ENCODE measurements at regions not wholly inside any gene's neighbourhood (a gene's known extent, or its start where the extent isn't known, plus 50 kb on each side); places are given as distances from the start of the nearest gene placed in this dataset.

DNA sequence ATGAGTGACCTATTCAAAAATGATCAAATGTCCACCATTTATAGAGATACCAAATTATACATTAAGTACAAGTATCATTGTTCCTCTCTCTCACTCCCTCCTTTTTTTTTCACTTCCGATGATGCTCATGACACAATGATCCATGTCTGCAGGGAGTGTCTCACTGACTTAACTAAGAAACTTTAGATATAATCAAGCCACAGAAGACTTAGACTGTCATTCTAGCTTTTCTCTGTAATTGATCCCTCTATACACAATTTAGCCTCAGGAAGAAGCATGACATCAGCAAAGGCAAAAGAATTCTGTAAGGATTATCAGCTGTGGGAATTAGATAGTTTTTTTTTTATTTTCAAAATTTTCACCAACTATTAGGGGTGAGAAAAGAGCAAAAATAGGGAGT is 734.9 kb upstream of the PCDH9 start (continued):
- no peak for TF ChIP-seq SIN3A (IDR thresholded peaks at IDR 0.05; ENCODE audit: low read depth, low read length)
- no peak for TF ChIP-seq IKZF2 (IDR thresholded peaks at IDR 0.05)

DNA sequence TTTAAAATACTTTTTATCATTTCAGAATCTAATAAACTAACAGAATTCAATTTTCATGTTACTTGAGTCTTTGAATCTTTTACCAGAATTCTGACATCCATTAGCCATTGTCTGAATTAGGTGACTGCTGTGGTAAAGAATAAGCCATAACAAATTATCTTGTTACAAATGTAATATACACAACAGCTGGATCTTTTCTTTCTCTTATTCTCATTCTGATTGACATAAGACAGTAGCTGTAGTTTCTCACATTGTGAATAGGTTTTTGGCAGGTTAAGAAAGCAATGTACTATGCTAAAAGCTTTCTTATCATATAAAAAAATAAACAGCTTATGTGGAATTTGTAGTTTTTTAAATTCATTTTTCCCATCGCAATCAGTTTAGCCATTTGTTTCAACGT is 734.0 kb upstream of the PCDH9 start:
- CTCF ChIA-PET: no interaction called here
- no peak overlapping the region for H2AFZ ChIP-seq (ENCODE audit: control insufficient read depth, low read depth, low read length)
- ATAC-seq: no peak

GRCh38 chr13:67961331-67961730 is 731.2 kb upstream of the PCDH9 start:
- H3K9ac ChIP-seq (ENCODE audit: control insufficient read depth, insufficient read depth, low read length): no peak overlapping the region
- H3K27me3 ChIP-seq (replicated peaks in 1 of 2; ENCODE audit: control insufficient read depth in 2 of 2, insufficient read depth in 2 of 2, low read length in 1 of 2): no peaks in the 10 kb centered on the region
- DNase-seq (ENCODE audit: low read depth, low spot score): no peak
- in situ Hi-C loops (cut with MboI): no loop called here
- intact Hi-C loops (cut with micrococcal nuclease; ENCODE audit: unreplicated experiment): no loop called here
- H3K79me2 ChIP-seq (ENCODE audit: control insufficient read depth, insufficient read depth, low read length): no peaks in the 10 kb centered on the region
- H2AFZ ChIP-seq (ENCODE audit: control insufficient read depth, low read depth, low read length): no peak overlapping the region
- H3K27ac ChIP-seq (ENCODE audit: control insufficient read depth, insufficient read depth): no peak overlapping the region
- RAD21 ChIA-PET (ENCODE audit: unreplicated experiment): no interaction called here
- no peaks in the 10 kb centered on the region for H4K20me1 ChIP-seq (ENCODE audit: control insufficient read depth, insufficient read depth)
- FAIRE-seq: no peak
- H3K36me3 ChIP-seq (ENCODE audit: control insufficient read depth in 2 of 2, insufficient read depth in 2 of 2, low read length in 1 of 2): no peaks in the 10 kb centered on the region
- H3K4me1 ChIP-seq (ENCODE audit: control insufficient read depth, insufficient read depth, low read length): no peaks in the 10 kb centered on the region
- SMC1A ChIA-PET (ENCODE audit: uncharacterized antibody, unreplicated experiment): interaction anchor here (1.0 kb wide), 1 partner anchor 14 kb away, joined by 3 read pairs; no protein-coding TSS in a partner anchor
- no peak overlapping the region for H3K4me3 ChIP-seq
- ATAC-seq: no peak
- BruUV-seq (replicated peaks): no TSS peak
- no peaks in the 10 kb centered on the region for H3K9me3 ChIP-seq (replicated peaks; ENCODE audit: control insufficient read depth, insufficient read depth, low read length)
- CTCF ChIA-PET: no interaction called here
- H3K4me2 ChIP-seq (ENCODE audit: control insufficient read depth, insufficient read depth): no peak overlapping the region
- 29% methylated on average over 2 of the region's 2 CpGs for WGBS (ENCODE audit: insufficient coverage, insufficient replicate concordance, low lambda C conversion rate, missing lambda C conversion rate)
- POLR2A ChIA-PET: no interaction called here
- TF ChIP-seq RELA (IDR thresholded peaks at IDR 0.05; ENCODE audit: borderline replicate concordance, partially characterized antibody) (no peak), TAF1 (IDR thresholded peaks at IDR 0.05; ENCODE audit: borderline replicate concordance, low read depth, low read length) (no peak), MYC (IDR thresholded peaks at IDR 0.05; ENCODE audit: insufficient read depth, insufficient read length, insufficient replicate concordance, low read length, severe bottlenecking) (no peak), NFYA (IDR thresholded peaks at IDR 0.05; ENCODE audit: borderline replicate concordance, low read depth, low read length) (no peak), CBX5 (IDR thresholded peaks at IDR 0.05; ENCODE audit: low read depth) (no peak), JUND (IDR thresholded peaks at IDR 0.05; ENCODE audit: low read depth, low read length) (no peak), EGR1 (IDR thresholded peaks at IDR 0.05; ENCODE audit: borderline replicate concordance in 1 of 2, low read depth in 2 of 2, low read length in 2 of 2) (no peak)
- TF ChIP-seq, protein P1, sequence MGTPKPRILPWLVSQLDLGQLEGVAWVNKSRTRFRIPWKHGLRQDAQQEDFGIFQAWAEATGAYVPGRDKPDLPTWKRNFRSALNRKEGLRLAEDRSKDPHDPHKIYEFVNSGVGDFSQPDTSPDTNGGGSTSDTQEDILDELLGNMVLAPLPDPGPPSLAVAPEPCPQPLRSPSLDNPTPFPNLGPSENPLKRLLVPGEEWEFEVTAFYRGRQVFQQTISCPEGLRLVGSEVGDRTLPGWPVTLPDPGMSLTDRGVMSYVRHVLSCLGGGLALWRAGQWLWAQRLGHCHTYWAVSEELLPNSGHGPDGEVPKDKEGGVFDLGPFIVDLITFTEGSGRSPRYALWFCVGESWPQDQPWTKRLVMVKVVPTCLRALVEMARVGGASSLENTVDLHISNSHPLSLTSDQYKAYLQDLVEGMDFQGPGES (IDR thresholded peaks at IDR 0.05): no peak
- TF ChIP-seq, protein P2, sequence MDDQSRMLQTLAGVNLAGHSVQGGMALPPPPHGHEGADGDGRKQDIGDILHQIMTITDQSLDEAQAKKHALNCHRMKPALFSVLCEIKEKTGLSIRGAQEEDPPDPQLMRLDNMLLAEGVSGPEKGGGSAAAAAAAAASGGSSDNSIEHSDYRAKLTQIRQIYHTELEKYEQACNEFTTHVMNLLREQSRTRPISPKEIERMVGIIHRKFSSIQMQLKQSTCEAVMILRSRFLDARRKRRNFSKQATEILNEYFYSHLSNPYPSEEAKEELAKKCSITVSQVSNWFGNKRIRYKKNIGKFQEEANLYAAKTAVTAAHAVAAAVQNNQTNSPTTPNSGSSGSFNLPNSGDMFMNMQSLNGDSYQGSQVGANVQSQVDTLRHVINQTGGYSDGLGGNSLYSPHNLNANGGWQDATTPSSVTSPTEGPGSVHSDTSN (IDR thresholded peaks at IDR 0.05; ENCODE audit: insufficient replicate concordance, low read depth, low read length): no peak

More for the DNA sequence above, 734.0 kb upstream of the PCDH9 start:
- in situ Hi-C loops (cut with MboI): no loop called here
- ChIA-PET SMC1A (ENCODE audit: uncharacterized antibody, unreplicated experiment) (interaction anchor here (0.9 kb wide), 1 partner anchor 12 kb away, joined by 3 read pairs; no protein-coding TSS in a partner anchor), RAD21 (ENCODE audit: unreplicated experiment) (no interaction called here), POLR2A (no interaction called here)
- H3K9ac ChIP-seq (ENCODE audit: control insufficient read depth, insufficient read depth, low read length): no peak overlapping the region
- H3K4me1 ChIP-seq (ENCODE audit: control insufficient read depth, insufficient read depth, low read length): no peaks in the 10 kb centered on the region
- H3K27ac ChIP-seq (ENCODE audit: control insufficient read depth, insufficient read depth): no peak overlapping the region
- H4K20me1 ChIP-seq (ENCODE audit: control insufficient read depth, insufficient read depth): no peaks in the 10 kb centered on the region
- TF ChIP-seq GATAD2B (conservative IDR thresholded peaks at IDR 0.05; ENCODE audit: low read depth) (no peak), PAX8 (IDR thresholded peaks at IDR 0.05) (no peak), CEBPB (IDR thresholded peaks at IDR 0.05; ENCODE audit: borderline replicate concordance in 1 of 2, low read depth in 2 of 2, low read length in 2 of 2) (no peak), POLR2A (IDR thresholded peaks at IDR 0.05; ENCODE audit: low read depth, low read length) (no peak), ZSCAN29 (IDR thresholded peaks at IDR 0.05) (no peak), POLR2AphosphoS5 (IDR thresholded peaks at IDR 0.05; ENCODE audit: low read length) (no peak), TBL1XR1 (IDR thresholded peaks at IDR 0.05; ENCODE audit: low read depth, low read length) (no peak), ATF7 (IDR thresholded peaks at IDR 0.05; ENCODE audit: low read depth) (no peak), CHD1 (IDR thresholded peaks at IDR 0.05; ENCODE audit: low read depth, low read length) (no peak), EGR1 (IDR thresholded peaks at IDR 0.05; ENCODE audit: borderline replicate concordance in 1 of 2, low read depth in 2 of 2, low read length in 2 of 2) (no peak), IRF4 (IDR thresholded peaks at IDR 0.05; ENCODE audit: low read depth, low read length) (no peak)
- no peaks in the 10 kb centered on the region for H3K79me2 ChIP-seq (ENCODE audit: control insufficient read depth, insufficient read depth, low read length)
- DNase-seq (ENCODE audit: low read depth, low spot score) (no peak), FAIRE-seq (no peak)
- no peaks in the 10 kb centered on the region for H3K27me3 ChIP-seq (replicated peaks in 1 of 2; ENCODE audit: control insufficient read depth in 2 of 2, insufficient read depth in 2 of 2, low read length in 1 of 2)
- H3K9me3 ChIP-seq (replicated peaks; ENCODE audit: control insufficient read depth, insufficient read depth, low read length): no peaks in the 10 kb centered on the region
- WGBS (ENCODE audit: insufficient coverage, insufficient replicate concordance, low lambda C conversion rate, missing lambda C conversion rate): 21% methylated on average over 2 of the region's 2 CpGs
- H3K4me2 ChIP-seq (ENCODE audit: control insufficient read depth, insufficient read depth): no peak overlapping the region
- no TSS peak for BruUV-seq (replicated peaks)
- intact Hi-C loops (cut with micrococcal nuclease; ENCODE audit: unreplicated experiment): no loop called here
- H3K4me3 ChIP-seq: no peak overlapping the region
- H3K36me3 ChIP-seq (ENCODE audit: control insufficient read depth in 2 of 2, insufficient read depth in 2 of 2, low read length in 1 of 2): no peaks in the 10 kb centered on the region
